T-helper 1 cell (primary cell): ENCODE measurements at regions not wholly inside any gene's neighbourhood (a gene's known extent, or its start where the extent isn't known, plus 50 kb on each side); places are given as distances from the start of the nearest gene placed in this dataset.
A peak's percentile ranks its signal among the peaks of the same experiment; 100 is the strongest.
"Not testable (repeated sequence)": the region's sequence is repeated elsewhere in the genome, so short reads cannot be mapped to it uniquely, and the experiment has no call there.

Source experiments
- DNase-seq, 5 donors: peaks; one replicate each; pipeline ENCODE4 v3.0.0-alpha.2; 2012 to 2020

GRCh38 chr21:35179990-35180540 lies 131.0 kb upstream of the RUNX1 start:
- DNase-seq, result no peak

GRCh38 chr21:35178827-35179226 lies 129.7 kb upstream of the RUNX1 start:
- peak in 1 of 5 donors; percentile 48 for DNase-seq

- no peak for DNase-seq
Measured at GRCh38 chr21:35178098-35178497, 129.0 kb upstream of the RUNX1 start.

- peak in 1 of 5 donors; percentile 82 for DNase-seq
Measured at GRCh38 chr21:35172231-35172630, 123.1 kb upstream of the RUNX1 start.

GRCh38 chr21:35171385-35171784 lies 122.3 kb upstream of the RUNX1 start:
- no peak for DNase-seq

- no peak for DNase-seq
Measured at GRCh38 chr21:35170818-35171217, 121.7 kb upstream of the RUNX1 start.

- DNase-seq, result no peak
Measured at GRCh38 chr21:35170244-35170643, 121.1 kb upstream of the RUNX1 start.

GRCh38 chr21:35169574-35169973 lies 120.5 kb upstream of the RUNX1 start:
- DNase-seq, result no peak

GRCh38 chr21:35168735-35169134 lies 119.6 kb upstream of the RUNX1 start:
- DNase-seq, result no peak

- no peak for DNase-seq
Measured at GRCh38 chr21:35164971-35165483, 115.9 kb upstream of the RUNX1 start.

- no peak for DNase-seq
Measured at GRCh38 chr21:35164380-35164779, 115.3 kb upstream of the RUNX1 start.

- DNase-seq, result no peak
Measured at GRCh38 chr21:35163411-35163810, 114.3 kb upstream of the RUNX1 start.

GRCh38 chr21:35162831-35163230 lies 113.7 kb upstream of the RUNX1 start:
- DNase-seq, result no peak

GRCh38 chr21:35159881-35160280 lies 110.8 kb upstream of the RUNX1 start:
- no peak for DNase-seq

- not testable (repeated sequence) for DNase-seq
Measured at GRCh38 chr21:35157374-35157773, 108.3 kb upstream of the RUNX1 start.

- no peak for DNase-seq
Measured at GRCh38 chr21:35156293-35157278, 107.5 kb upstream of the RUNX1 start.

GRCh38 chr21:35154788-35155187 lies 105.7 kb upstream of the RUNX1 start:
- no peak for DNase-seq

- DNase-seq, result no peak
Measured at GRCh38 chr21:35153671-35154070, 104.6 kb upstream of the RUNX1 start.

- DNase-seq, result no peak
Measured at GRCh38 chr21:35150562-35151226, 101.6 kb upstream of the RUNX1 start.

- no peak for DNase-seq
Measured at GRCh38 chr21:35149698-35150097, 100.6 kb upstream of the RUNX1 start.

GRCh38 chr21:35147439-35147838 lies 98.3 kb upstream of the RUNX1 start:
- DNase-seq, result no peak

GRCh38 chr21:35145626-35146233 lies 96.6 kb upstream of the RUNX1 start:
- DNase-seq, result no peak

- no peak for DNase-seq
Measured at GRCh38 chr21:35144978-35145377, 95.9 kb upstream of the RUNX1 start.
